ENCODE measurements at regions not wholly inside any gene's neighbourhood (a gene's known extent, or its start where the extent isn't known, plus 50 kb on each side); places are given as distances from the start of the nearest gene placed in this dataset.
"Not testable (repeated sequence)": the region's sequence is repeated elsewhere in the genome, so short reads cannot be mapped to it uniquely, and the experiment has no call there.

DNA sequence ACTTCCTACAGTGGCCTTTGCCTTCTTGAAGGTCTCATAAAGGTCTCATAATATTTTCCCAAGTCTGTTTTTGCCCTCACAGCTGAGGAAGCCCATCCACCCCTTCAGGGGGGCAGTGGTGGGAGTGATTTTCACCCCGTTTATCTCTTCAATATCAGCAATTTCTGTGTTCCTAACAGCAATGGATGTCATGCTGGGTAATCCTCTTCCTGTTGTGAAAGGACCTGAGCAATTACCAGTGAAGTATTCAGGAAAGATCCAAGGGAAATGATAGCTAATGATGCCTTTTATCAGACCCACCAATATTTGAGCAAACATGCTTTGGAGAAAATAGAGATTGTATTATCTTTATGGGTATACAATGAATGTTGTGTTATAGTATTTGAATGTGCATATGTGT is 226.9 kb downstream of the INSC start:
- ChIA-PET CTCF (no interaction called here), POLR2A (no interaction called here)
- H3K4me3 ChIP-seq (ENCODE audit: low read depth, low read length) = no peak overlapping the region
- TF ChIP-seq CTCF (IDR thresholded peaks at IDR 0.05; ENCODE audit: insufficient read depth, low read length, missing control alignments) = no peak
- DNase-seq (ENCODE audit: low read depth, low spot score) = no peak

- no peak for TF ChIP-seq CTCF (IDR thresholded peaks at IDR 0.05; ENCODE audit: insufficient read depth, low read length, missing control alignments)
- ChIA-PET POLR2A (no interaction called here), CTCF (no interaction called here)
- no peak for DNase-seq (ENCODE audit: low read depth, low spot score)
- H3K4me3 ChIP-seq (ENCODE audit: low read depth, low read length) = no peak overlapping the region
Measured at GRCh38 chr11:15342163-15342562, 227.4 kb downstream of the INSC start.

GRCh38 chr11:15346907-15347306 is 232.2 kb downstream of the INSC start:
- no peak for TF ChIP-seq CTCF (IDR thresholded peaks at IDR 0.05; ENCODE audit: insufficient read depth, low read length, missing control alignments)
- CTCF ChIA-PET = no interaction called here
- no peak for DNase-seq (ENCODE audit: low read depth, low spot score)

DNA sequence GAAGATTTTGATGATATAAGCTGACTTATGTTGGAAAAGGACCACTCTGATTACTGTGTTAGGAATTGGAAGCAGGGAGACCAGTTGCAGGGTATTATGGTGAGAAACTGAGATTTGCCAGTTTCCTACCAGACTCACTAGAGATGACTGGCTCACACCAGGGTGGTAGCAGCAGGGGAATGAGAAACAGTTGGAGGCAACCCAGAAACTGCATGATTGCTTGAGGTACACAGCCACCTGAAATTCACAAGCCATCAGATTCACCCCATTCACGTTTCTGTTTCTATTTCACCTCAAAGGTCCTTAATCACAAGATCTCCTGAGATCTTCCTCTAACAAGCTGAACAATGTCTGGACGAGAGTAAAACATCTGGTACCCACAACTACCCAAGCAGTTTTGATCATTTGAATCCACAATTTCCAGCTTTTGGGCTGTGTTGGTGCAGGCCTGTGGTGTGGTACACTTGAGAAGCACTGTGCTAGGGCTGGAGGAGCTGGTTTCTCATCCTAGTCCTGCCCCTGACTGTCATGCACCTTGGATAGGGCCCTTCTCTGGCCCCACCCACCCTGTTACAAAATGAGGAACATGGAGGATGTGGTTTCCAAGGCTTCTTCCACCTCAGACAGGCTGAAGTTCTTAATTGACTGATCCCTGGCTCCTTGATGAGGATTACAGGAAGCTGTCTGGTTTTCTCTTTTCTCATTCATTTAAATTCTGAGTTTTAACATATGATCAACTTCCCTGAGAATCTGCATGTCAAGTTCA is 233.4 kb downstream of the INSC start:
- H3K4me3 ChIP-seq (ENCODE audit: low read depth, low read length) = no peak overlapping the region
- ChIA-PET CTCF (interaction anchor here (1.0 kb wide), 1 partner anchor 9 kb away, joined by 4 read pairs; no protein-coding TSS in a partner anchor), POLR2A (no interaction called here)
- no peak for DNase-seq (ENCODE audit: low read depth, low spot score)
- TF ChIP-seq CTCF (IDR thresholded peaks at IDR 0.05; ENCODE audit: insufficient read depth, low read length, missing control alignments) = no peak

More at GRCh38 chr11:15346907-15347306, 232.2 kb downstream of the INSC start:
- H3K4me3 ChIP-seq (ENCODE audit: low read depth, low read length) = no peak overlapping the region
- POLR2A ChIA-PET = no interaction called here

DNA sequence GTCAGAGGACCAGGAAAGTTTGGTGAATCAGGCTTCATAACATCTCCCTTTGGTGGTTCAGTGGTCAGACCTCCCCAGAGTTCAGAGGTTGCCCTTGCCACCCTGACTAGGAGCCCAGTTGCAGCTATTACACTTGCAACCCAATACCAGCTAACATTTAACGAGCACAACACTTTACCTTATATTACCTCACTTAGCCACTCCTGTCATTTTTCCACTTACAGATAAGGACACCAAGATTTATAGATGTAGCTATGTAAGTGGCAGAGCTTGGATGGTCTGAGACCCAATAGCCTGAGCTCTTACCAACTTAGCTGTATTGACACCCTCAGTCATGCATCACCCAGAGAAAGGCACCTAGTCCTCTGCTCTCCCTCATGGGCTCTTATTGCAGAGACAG is 234.7 kb downstream of the INSC start:
- TF ChIP-seq CTCF (IDR thresholded peaks at IDR 0.05; ENCODE audit: insufficient read depth, low read length, missing control alignments) = no peak
- ChIA-PET POLR2A (no interaction called here), CTCF (no interaction called here)
- no peak for DNase-seq (ENCODE audit: low read depth, low spot score)
- no peak overlapping the region for H3K4me3 ChIP-seq (ENCODE audit: low read depth, low read length)

GRCh38 chr11:15361316-15361715 is 246.6 kb downstream of the INSC start:
- POLR2A ChIA-PET = no interaction called here

GRCh38 chr11:15365286-15365685 is 250.6 kb downstream of the INSC start:
- POLR2A ChIA-PET; H3K4me3 ChIP-seq (ENCODE audit: low read depth, low read length); CTCF ChIA-PET; DNase-seq (ENCODE audit: low read depth, low spot score): not testable (repeated sequence)

More at GRCh38 chr11:15361316-15361715, 246.6 kb downstream of the INSC start:
- CTCF ChIA-PET = no interaction called here
- no peak for TF ChIP-seq CTCF (IDR thresholded peaks at IDR 0.05; ENCODE audit: insufficient read depth, low read length, missing control alignments)
- H3K4me3 ChIP-seq (ENCODE audit: low read depth, low read length) = no peak overlapping the region
- no peak for DNase-seq (ENCODE audit: low read depth, low spot score)
